ENCODE measurements at regions not wholly inside any gene's neighbourhood (a gene's known extent, or its start where the extent isn't known, plus 50 kb on each side); places are given as distances from the start of the nearest gene placed in this dataset.

DNA sequence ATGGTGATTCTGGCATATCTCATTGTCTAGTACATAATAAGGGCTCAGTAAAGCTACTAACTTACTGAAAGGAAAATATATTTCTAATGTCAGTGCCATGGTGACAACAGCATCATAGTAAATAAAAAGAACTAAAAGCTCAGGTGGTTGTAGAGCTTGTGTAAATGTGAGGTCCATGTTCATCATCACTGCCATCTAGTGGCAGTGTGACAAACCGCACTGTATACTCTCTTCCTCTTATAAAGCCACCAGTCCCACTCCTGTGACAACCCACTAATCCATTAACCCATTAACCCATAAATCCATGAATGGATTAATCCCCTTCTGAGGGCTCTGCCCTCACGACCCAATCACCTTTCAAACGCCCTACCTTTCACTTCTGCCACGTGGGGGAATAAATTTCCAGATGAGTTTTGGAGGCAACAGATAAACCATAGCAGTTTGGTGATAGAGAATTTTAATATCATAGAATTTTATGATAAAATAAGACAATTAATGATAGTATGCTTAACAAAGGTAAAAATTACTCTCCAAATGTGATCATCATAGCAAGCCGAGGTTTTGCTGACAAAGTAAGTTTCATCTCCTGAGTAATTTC, 160.4 kb upstream of the SGCG start:
- intact Hi-C loops (cut with micrococcal nuclease) (loop anchor here (1.0 kb wide), 2 partner anchors 219 to 299 kb away; no protein-coding TSS in a partner anchor), dilution Hi-C loops (cut with MboI; ENCODE audit: extremely low pct_ligation_motif_present, low sequenced_read_pairs) (no loop called here)
- TF ChIP-seq MAX (IDR thresholded peaks at IDR 0.05; ENCODE audit: insufficient read depth, insufficient read length): no peak
- TF ChIP-seq, protein P1, sequence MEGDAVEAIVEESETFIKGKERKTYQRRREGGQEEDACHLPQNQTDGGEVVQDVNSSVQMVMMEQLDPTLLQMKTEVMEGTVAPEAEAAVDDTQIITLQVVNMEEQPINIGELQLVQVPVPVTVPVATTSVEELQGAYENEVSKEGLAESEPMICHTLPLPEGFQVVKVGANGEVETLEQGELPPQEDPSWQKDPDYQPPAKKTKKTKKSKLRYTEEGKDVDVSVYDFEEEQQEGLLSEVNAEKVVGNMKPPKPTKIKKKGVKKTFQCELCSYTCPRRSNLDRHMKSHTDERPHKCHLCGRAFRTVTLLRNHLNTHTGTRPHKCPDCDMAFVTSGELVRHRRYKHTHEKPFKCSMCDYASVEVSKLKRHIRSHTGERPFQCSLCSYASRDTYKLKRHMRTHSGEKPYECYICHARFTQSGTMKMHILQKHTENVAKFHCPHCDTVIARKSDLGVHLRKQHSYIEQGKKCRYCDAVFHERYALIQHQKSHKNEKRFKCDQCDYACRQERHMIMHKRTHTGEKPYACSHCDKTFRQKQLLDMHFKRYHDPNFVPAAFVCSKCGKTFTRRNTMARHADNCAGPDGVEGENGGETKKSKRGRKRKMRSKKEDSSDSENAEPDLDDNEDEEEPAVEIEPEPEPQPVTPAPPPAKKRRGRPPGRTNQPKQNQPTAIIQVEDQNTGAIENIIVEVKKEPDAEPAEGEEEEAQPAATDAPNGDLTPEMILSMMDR (IDR thresholded peaks at IDR 0.05; ENCODE audit: extremely low read depth in 1 of 2, insufficient read depth in 1 of 2, low read depth in 1 of 2, low read length in 2 of 2): peak; percentile 71 to 81
- ChIA-PET POLR2A (no interaction called here), CTCF (interaction anchor here (0.8 to 1.6 kb wide), 17 partner anchors 8 to 1396 kb away, joined by 3 to 37 read pairs (median 3); partner anchors contain the start of gene FGF9)
- FAIRE-seq (peak; percentile 67), DNase-seq (ENCODE audit: low read depth, low spot score) (peak; percentile 58)
- Histone ChIP-seq H3K4me2 (ENCODE audit: insufficient read depth, low read length) (no peak overlapping the region), H3K36me3 (ENCODE audit: control insufficient read depth in 2 of 2, extremely low read depth in 1 of 2, insufficient read depth in 2 of 2, low read length in 2 of 2) (no peaks in the 10 kb centered on the region), H3K9ac (replicated peaks; ENCODE audit: extremely low read depth, insufficient read depth, low read length) (no peak overlapping the region), H2AFZ (ENCODE audit: low read depth, low read length) (no peak overlapping the region), H3K27me3 (ENCODE audit: control insufficient read depth in 2 of 2, insufficient read depth in 2 of 2, low read length in 2 of 2) (no peaks in the 10 kb centered on the region), H3K27ac (ENCODE audit: insufficient read depth, low read depth, low read length) (no peak overlapping the region), H3K9me1 (replicated peaks; ENCODE audit: control insufficient read depth, extremely low read depth, insufficient read depth, low read length) (no peaks in the 10 kb centered on the region), H3K79me2 (ENCODE audit: control insufficient read depth, insufficient read depth, low read length) (no peaks in the 10 kb centered on the region), H3K4me3 (replicated peaks in 1 of 3; ENCODE audit: insufficient read depth in 1 of 3, low read depth in 1 of 3, low read length in 3 of 3) (no peak overlapping the region), H3K4me1 (ENCODE audit: control insufficient read depth, extremely low read depth, insufficient read depth, low read length) (no peaks in the 10 kb centered on the region), H4K20me1 (replicated peaks; ENCODE audit: control insufficient read depth, extremely low read depth, insufficient read depth, low read length) (no peaks in the 10 kb centered on the region), H3K9me3 (replicated peaks; ENCODE audit: control insufficient read depth, insufficient read depth, low read length) (no peaks in the 10 kb centered on the region)
- no TSS peak for BruUV-seq (replicated peaks)

DNA sequence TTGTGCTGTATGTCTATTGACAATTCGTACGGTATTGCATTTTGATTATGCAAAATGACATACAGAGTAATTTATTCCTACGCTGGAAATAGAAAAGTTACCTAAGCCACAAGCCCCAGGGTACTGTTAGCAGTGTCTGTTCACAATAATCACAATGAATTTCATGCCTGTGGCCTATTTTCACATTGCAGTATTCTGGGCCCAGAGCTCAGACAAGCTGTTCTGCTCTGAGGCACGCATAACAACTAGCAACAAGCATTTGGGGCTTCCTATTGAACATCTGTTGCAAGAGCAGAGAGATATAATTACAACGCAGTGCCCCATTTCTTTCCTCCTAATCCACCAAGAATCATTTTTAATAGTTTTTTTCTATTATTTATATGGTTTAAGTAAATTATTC, 158.9 kb upstream of the SGCG start:
- Histone ChIP-seq H3K4me1 (ENCODE audit: control insufficient read depth, extremely low read depth, insufficient read depth, low read length) (no peaks in the 10 kb centered on the region), H3K27ac (ENCODE audit: insufficient read depth, low read depth, low read length) (no peak overlapping the region), H3K27me3 (ENCODE audit: control insufficient read depth in 2 of 2, insufficient read depth in 2 of 2, low read length in 2 of 2) (no peaks in the 10 kb centered on the region), H3K9me1 (replicated peaks; ENCODE audit: control insufficient read depth, extremely low read depth, insufficient read depth, low read length) (no peaks in the 10 kb centered on the region), H3K9ac (replicated peaks; ENCODE audit: extremely low read depth, insufficient read depth, low read length) (no peak overlapping the region), H3K9me3 (replicated peaks; ENCODE audit: control insufficient read depth, insufficient read depth, low read length) (no peaks in the 10 kb centered on the region), H3K36me3 (ENCODE audit: control insufficient read depth in 2 of 2, extremely low read depth in 1 of 2, insufficient read depth in 2 of 2, low read length in 2 of 2) (no peaks in the 10 kb centered on the region), H3K79me2 (ENCODE audit: control insufficient read depth, insufficient read depth, low read length) (no peaks in the 10 kb centered on the region), H3K4me2 (ENCODE audit: insufficient read depth, low read length) (no peak overlapping the region), H3K4me3 (replicated peaks in 1 of 3; ENCODE audit: insufficient read depth in 1 of 3, low read depth in 1 of 3, low read length in 3 of 3) (no peak overlapping the region), H4K20me1 (replicated peaks; ENCODE audit: control insufficient read depth, extremely low read depth, insufficient read depth, low read length) (no peaks in the 10 kb centered on the region), H2AFZ (ENCODE audit: low read depth, low read length) (no peak overlapping the region)
- BruUV-seq (replicated peaks): no TSS peak
- FAIRE-seq (no peak), DNase-seq (ENCODE audit: low read depth, low spot score) (no peak)
- intact Hi-C loops (cut with micrococcal nuclease): no loop called here
- ChIA-PET POLR2A (no interaction called here), CTCF (no interaction called here)
- dilution Hi-C loops (cut with MboI; ENCODE audit: extremely low pct_ligation_motif_present, low sequenced_read_pairs): no loop called here
- TF ChIP-seq EZH2 (IDR thresholded peaks at IDR 0.05; ENCODE audit: borderline replicate concordance, low read depth, low read length, severe bottlenecking) (no peak), JUN (IDR thresholded peaks at IDR 0.05; ENCODE audit: borderline replicate concordance, insufficient read depth, insufficient read length, low read depth) (no peak), MYC (IDR thresholded peaks at IDR 0.05; ENCODE audit: low read depth, low read length) (no peak)

Measured in endothelial cell of umbilical vein (primary cell).